ENCODE measurements at regions not wholly inside any gene's neighbourhood (a gene's known extent, or its start where the extent isn't known, plus 50 kb on each side); places are given as distances from the start of the nearest gene placed in this dataset.

GRCh38 chr9:7287986-7288385, 511.6 kb downstream of the DMAC1 start:
- DNase-seq: no peak

- no peak for DNase-seq
Observed at GRCh38 chr9:7287065-7287464, 512.5 kb downstream of the DMAC1 start.

- no peak for DNase-seq
Observed at GRCh38 chr9:7286101-7286500, 513.5 kb downstream of the DMAC1 start.

GRCh38 chr9:7285199-7285598, 514.4 kb downstream of the DMAC1 start:
- no peak for DNase-seq

- no peak for DNase-seq
Observed at GRCh38 chr9:7284517-7284916, 515.1 kb downstream of the DMAC1 start.

GRCh38 chr9:7284117-7284516, 515.5 kb downstream of the DMAC1 start:
- DNase-seq: no peak

GRCh38 chr9:7273575-7273974, 515.8 kb downstream of the KDM4C start:
- peak; percentile 11 for DNase-seq

- peak; percentile 6 for DNase-seq
Observed at GRCh38 chr9:7266911-7267595, 509.3 kb downstream of the KDM4C start.

GRCh38 chr9:7265181-7265580, 507.4 kb downstream of the KDM4C start:
- no peak for DNase-seq

- no peak for DNase-seq
Observed at GRCh38 chr9:7259544-7260241, 501.9 kb downstream of the KDM4C start.

- DNase-seq: no peak
Observed at GRCh38 chr9:7258688-7259396, 501.1 kb downstream of the KDM4C start.

GRCh38 chr9:7246917-7247522, 489.2 kb downstream of the KDM4C start:
- no peak for DNase-seq

GRCh38 chr9:7245976-7246580, 488.3 kb downstream of the KDM4C start:
- DNase-seq: no peak

- peak; percentile 59 for DNase-seq
Observed at GRCh38 chr9:7243838-7244237, 486.1 kb downstream of the KDM4C start.

GRCh38 chr9:7242126-7242525, 484.4 kb downstream of the KDM4C start:
- no peak for DNase-seq

- no peak for DNase-seq
Observed at GRCh38 chr9:7241694-7242093, 483.9 kb downstream of the KDM4C start.

GRCh38 chr9:7240569-7241311, 483.0 kb downstream of the KDM4C start:
- DNase-seq: no peak

GRCh38 chr9:7239708-7240107, 481.9 kb downstream of the KDM4C start:
- no peak for DNase-seq

- DNase-seq: no peak
Observed at GRCh38 chr9:7238247-7238637, 480.5 kb downstream of the KDM4C start.

GRCh38 chr9:7237473-7238246, 479.9 kb downstream of the KDM4C start:
- peak; percentile 66 for DNase-seq

- DNase-seq: no peak
Observed at GRCh38 chr9:7236186-7236585, 478.4 kb downstream of the KDM4C start.

- peak; percentile 71 for DNase-seq
Observed at GRCh38 chr9:7234144-7234543, 476.4 kb downstream of the KDM4C start.
